CD4-positive, alpha-beta T cell (primary cell): ENCODE measurements at regions not wholly inside any gene's neighbourhood (a gene's known extent, or its start where the extent isn't known, plus 50 kb on each side); places are given as distances from the start of the nearest gene placed in this dataset.

ENCODE experiments used
- ATAC-seq: fragments of 200-7000 bp; cut with Tn5 transposase; one replicate; pipeline ENCODE4 v1.10.0; 2022; ENCODE audit warnings: mild to moderate bottlenecking; ENCODE audit not compliant: poor library complexity
- CTCF ChIA-PET: fragments of 350-600 bp; sonication (Branson Sonifier 250); formaldehyde crosslinking; loops from one replicate; lab custom pipeline; 2021; ENCODE audit warnings: antibody characterized with exemption, inconsistent platforms; lab: Charles Lee
- POLR2A ChIA-PET: fragments of 350-600 bp; sonication (Branson Sonifier 250); formaldehyde crosslinking; loops from one replicate; lab custom pipeline; 2021; ENCODE audit warnings: antibody characterized with exemption, inconsistent platforms; lab: Charles Lee
- DNase-seq, 14 experiments: peaks; one replicate each; pipeline ENCODE4 v3.0.0-alpha.2; 2013 to 2020; ENCODE audit warnings: mixed read lengths in 2 of 14
- H3K27ac ChIP-seq, 2 donors: one replicate each; pipeline versions ENCODE4 v1.5.1 to v1.7.0; 2013; ENCODE audit warnings: low read length in 2 of 2, low read depth in 1 of 2, mild to moderate bottlenecking in 1 of 2
- H3K27me3 ChIP-seq, 2 experiments: 1 replicate in 1 of 2; 2 replicates in 1 of 2; pipeline versions ENCODE4 v1.6.1 to v1.7.0; 2013; ENCODE audit warnings: low read length in 2 of 2, control low read depth in 1 of 2, mild to moderate bottlenecking in 1 of 2, moderate library complexity in 1 of 2; ENCODE audit not compliant: insufficient read depth in 2 of 2, control insufficient read depth in 1 of 2
- H3K36me3 ChIP-seq: one replicate; pipeline ENCODE4 v1.6.1; 2013; ENCODE audit warnings: low read length, control low read depth; ENCODE audit not compliant: insufficient read depth
- H3K4me1 ChIP-seq: one replicate; pipeline ENCODE4 v1.6.1; 2013; ENCODE audit warnings: low read length, control low read depth; ENCODE audit not compliant: insufficient read depth
- H3K4me3 ChIP-seq: one replicate; pipeline ENCODE4 v1.5.1; 2013; ENCODE audit warnings: mild to moderate bottlenecking, low read length, moderate library complexity
- H3K9me3 ChIP-seq, 2 experiments: 1 replicate in 1 of 2; 2 replicates in 1 of 2; pipeline versions ENCODE4 v1.6.1 to v1.7.0; 2013; ENCODE audit warnings: low read length in 2 of 2, mild to moderate bottlenecking in 2 of 2, control low read depth in 1 of 2, moderate library complexity in 1 of 2; ENCODE audit not compliant: control insufficient read depth in 1 of 2, insufficient read depth in 1 of 2
- H3K27ac Mint-ChIP-seq: one replicate; pipeline ENCODE4 v1.8.0; 2020; ENCODE audit warnings: mixed read lengths
- H3K27me3 Mint-ChIP-seq: one replicate; pipeline ENCODE4 v1.8.0; 2021; ENCODE audit warnings: mixed read lengths
- H3K36me3 Mint-ChIP-seq: one replicate; pipeline ENCODE4 v1.8.0; 2021; ENCODE audit warnings: low read depth, mixed read lengths
- H3K4me1 Mint-ChIP-seq: one replicate; pipeline ENCODE4 v1.8.0; 2021; ENCODE audit warnings: low read depth, mixed read lengths
- H3K4me3 Mint-ChIP-seq: one replicate; pipeline ENCODE4 v1.8.0; 2020; ENCODE audit warnings: mild to moderate bottlenecking, mixed read lengths
- H3K9me3 Mint-ChIP-seq: one replicate; pipeline ENCODE4 v1.8.0; 2020; ENCODE audit warnings: mixed read lengths
- intact Hi-C, 2 experiments: fragments of 100-400 bp; cut with DNase I in 1 of 2; cut with micrococcal nuclease in 1 of 2; formaldehyde crosslinking; loops; one replicate each; pipeline versions ENCODE4 v1.15.1 to v1.9.0; 2023 to 2025; cut with DNase I, micrococcal nuclease
- TF ChIP-seq, protein P1 (sequence below): fragments of 200-600 bp; IDR thresholded peaks from one replicate; pipeline ENCODE4 v1.8.0; 2022; ENCODE audit warnings: antibody characterized with exemption, mild to moderate bottlenecking

DNA sequence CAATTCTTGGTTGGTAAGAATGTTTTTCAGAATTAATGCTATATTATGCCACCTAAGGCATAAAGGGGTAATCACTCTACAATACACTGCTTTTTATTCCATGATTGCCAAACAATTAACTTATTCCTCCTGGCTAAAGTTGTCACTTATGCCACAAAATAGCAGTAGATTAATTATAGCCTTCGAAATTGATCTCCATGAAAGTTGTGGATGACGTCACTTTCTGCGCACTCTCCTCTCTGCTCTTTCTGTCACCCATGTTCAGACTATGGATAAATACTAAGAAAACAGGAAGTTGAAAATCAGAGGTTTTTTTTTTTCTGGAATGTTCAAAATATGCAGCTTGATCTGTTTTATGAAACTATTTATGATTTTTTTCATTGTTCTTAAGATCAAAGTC is 790.1 kb upstream of the CNTN5 start:
- H3K4me1 ChIP-seq, result no peaks in the 10 kb centered on the region
- Mint-ChIP-seq H3K4me1 (no peaks in the 10 kb centered on the region), H3K27me3 (no peaks in the 10 kb centered on the region), H3K4me3 (no peak overlapping the region), H3K27ac (no peak overlapping the region), H3K36me3 (no peaks in the 10 kb centered on the region), H3K9me3 (peaks cover 2% of the 10 kb centered on the region)
- intact Hi-C loops, result no loop called here
- H3K27ac ChIP-seq, result no peak overlapping the region
- no peak overlapping the region for H3K4me3 ChIP-seq
- H3K36me3 ChIP-seq, result no peaks in the 10 kb centered on the region
- DNase-seq (no peak), ATAC-seq (no peak)
- CTCF ChIA-PET, result no interaction called here
- H3K9me3 ChIP-seq, result peaks cover 0 to 5% of the 10 kb centered on the region in 2 experiments
- H3K27me3 ChIP-seq, result no peaks in the 10 kb centered on the region
- TF ChIP-seq, protein P1, sequence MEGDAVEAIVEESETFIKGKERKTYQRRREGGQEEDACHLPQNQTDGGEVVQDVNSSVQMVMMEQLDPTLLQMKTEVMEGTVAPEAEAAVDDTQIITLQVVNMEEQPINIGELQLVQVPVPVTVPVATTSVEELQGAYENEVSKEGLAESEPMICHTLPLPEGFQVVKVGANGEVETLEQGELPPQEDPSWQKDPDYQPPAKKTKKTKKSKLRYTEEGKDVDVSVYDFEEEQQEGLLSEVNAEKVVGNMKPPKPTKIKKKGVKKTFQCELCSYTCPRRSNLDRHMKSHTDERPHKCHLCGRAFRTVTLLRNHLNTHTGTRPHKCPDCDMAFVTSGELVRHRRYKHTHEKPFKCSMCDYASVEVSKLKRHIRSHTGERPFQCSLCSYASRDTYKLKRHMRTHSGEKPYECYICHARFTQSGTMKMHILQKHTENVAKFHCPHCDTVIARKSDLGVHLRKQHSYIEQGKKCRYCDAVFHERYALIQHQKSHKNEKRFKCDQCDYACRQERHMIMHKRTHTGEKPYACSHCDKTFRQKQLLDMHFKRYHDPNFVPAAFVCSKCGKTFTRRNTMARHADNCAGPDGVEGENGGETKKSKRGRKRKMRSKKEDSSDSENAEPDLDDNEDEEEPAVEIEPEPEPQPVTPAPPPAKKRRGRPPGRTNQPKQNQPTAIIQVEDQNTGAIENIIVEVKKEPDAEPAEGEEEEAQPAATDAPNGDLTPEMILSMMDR, result no peak
- POLR2A ChIA-PET, result no interaction called here

DNA sequence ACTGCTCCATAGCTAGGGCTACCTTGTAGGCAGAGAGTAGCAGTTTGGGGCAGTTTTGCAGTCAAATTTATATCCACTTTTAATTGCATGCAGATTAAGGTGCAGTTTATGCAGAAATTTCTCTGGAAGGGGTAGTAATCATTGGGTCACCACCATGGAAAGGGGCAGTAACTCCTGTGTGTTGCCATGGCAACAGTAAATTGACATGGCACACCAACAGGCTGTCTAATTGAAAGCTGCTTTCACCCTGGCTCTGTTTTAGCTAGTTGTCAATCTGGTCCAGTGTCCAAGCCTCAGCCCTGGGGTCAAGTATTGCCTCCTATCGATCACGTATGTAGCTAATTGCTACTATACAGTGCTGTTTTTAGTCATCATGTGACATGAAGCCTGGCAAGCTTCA is 786.1 kb upstream of the CNTN5 start:
- TF ChIP-seq, protein P1, result no peak
- H3K4me1 ChIP-seq, result no peaks in the 10 kb centered on the region
- H3K27me3 ChIP-seq, result no peaks in the 10 kb centered on the region
- DNase-seq, result no peak
- H3K9me3 ChIP-seq, result peaks cover 0 to 9% of the 10 kb centered on the region in 2 experiments
- H3K36me3 ChIP-seq, result no peaks in the 10 kb centered on the region
- Mint-ChIP-seq H3K36me3 (no peaks in the 10 kb centered on the region), H3K9me3 (peaks cover 2% of the 10 kb centered on the region), H3K4me1 (no peaks in the 10 kb centered on the region), H3K27me3 (no peaks in the 10 kb centered on the region), H3K27ac (no peak overlapping the region), H3K4me3 (no peak overlapping the region)
- CTCF ChIA-PET, result no interaction called here
- H3K4me3 ChIP-seq, result no peak overlapping the region
- ATAC-seq, result no peak
- POLR2A ChIA-PET, result no interaction called here
- H3K27ac ChIP-seq, result no peak overlapping the region
- intact Hi-C loops, result no loop called here

DNA sequence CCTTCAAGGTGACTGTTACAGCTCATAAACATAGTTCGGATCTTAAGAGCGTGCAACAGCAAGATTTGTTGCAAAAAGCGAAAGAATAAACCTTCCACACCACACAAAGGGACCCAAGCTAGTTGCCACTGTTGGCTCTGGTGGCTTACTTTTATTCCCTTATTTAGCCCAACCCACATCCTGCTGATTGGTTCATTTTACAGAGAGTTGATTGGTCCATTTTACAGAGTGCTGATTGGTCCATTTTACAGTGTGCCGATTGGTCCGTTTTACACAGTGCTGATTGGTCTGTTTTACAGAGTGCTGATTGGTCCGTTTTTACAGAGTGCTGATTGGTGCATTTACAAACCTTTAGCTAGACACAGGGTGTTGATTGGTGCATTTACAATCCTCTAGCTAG is 776.9 kb upstream of the CNTN5 start:
- Mint-ChIP-seq H3K4me1 (no peaks in the 10 kb centered on the region), H3K4me3 (no peak overlapping the region), H3K27ac (no peak overlapping the region), H3K9me3 (peaks cover 14% of the 10 kb centered on the region), H3K36me3 (no peaks in the 10 kb centered on the region), H3K27me3 (no peaks in the 10 kb centered on the region)
- H3K27me3 ChIP-seq, result no peaks in the 10 kb centered on the region
- ChIA-PET POLR2A (no interaction called here), CTCF (no interaction called here)
- intact Hi-C loops, result no loop called here
- H3K27ac ChIP-seq, result no peak overlapping the region
- H3K4me1 ChIP-seq, result no peaks in the 10 kb centered on the region
- TF ChIP-seq, protein P1, result no peak
- DNase-seq (no peak), ATAC-seq (no peak)
- peaks cover 0 to 9% of the 10 kb centered on the region in 2 experiments for H3K9me3 ChIP-seq
- H3K4me3 ChIP-seq, result no peak overlapping the region
- H3K36me3 ChIP-seq, result no peaks in the 10 kb centered on the region
